ENCODE measurements at regions not wholly inside any gene's neighbourhood (a gene's known extent, or its start where the extent isn't known, plus 50 kb on each side); places are given as distances from the start of the nearest gene placed in this dataset.

DNA sequence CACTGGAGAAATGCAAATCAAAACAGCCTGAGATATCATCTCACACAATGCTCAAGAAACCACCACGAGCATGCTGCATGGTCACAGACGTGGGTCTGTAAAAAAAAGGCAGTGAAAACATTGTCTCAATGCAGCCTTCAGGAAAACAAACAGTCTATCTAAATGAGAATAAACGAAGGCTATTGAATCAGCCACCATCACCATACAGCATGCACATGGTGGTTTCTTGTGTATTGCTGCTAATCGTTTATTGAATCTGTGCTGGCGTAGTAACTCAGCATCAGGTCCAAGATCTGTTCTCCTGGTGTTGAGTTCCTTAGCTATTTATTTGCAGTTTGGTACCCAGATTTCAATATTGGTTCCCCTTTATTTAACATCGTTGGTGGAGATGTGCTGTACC lies 1115.0 kb downstream of the CDH18 start (continued):
- TF ChIP-seq, protein P1, sequence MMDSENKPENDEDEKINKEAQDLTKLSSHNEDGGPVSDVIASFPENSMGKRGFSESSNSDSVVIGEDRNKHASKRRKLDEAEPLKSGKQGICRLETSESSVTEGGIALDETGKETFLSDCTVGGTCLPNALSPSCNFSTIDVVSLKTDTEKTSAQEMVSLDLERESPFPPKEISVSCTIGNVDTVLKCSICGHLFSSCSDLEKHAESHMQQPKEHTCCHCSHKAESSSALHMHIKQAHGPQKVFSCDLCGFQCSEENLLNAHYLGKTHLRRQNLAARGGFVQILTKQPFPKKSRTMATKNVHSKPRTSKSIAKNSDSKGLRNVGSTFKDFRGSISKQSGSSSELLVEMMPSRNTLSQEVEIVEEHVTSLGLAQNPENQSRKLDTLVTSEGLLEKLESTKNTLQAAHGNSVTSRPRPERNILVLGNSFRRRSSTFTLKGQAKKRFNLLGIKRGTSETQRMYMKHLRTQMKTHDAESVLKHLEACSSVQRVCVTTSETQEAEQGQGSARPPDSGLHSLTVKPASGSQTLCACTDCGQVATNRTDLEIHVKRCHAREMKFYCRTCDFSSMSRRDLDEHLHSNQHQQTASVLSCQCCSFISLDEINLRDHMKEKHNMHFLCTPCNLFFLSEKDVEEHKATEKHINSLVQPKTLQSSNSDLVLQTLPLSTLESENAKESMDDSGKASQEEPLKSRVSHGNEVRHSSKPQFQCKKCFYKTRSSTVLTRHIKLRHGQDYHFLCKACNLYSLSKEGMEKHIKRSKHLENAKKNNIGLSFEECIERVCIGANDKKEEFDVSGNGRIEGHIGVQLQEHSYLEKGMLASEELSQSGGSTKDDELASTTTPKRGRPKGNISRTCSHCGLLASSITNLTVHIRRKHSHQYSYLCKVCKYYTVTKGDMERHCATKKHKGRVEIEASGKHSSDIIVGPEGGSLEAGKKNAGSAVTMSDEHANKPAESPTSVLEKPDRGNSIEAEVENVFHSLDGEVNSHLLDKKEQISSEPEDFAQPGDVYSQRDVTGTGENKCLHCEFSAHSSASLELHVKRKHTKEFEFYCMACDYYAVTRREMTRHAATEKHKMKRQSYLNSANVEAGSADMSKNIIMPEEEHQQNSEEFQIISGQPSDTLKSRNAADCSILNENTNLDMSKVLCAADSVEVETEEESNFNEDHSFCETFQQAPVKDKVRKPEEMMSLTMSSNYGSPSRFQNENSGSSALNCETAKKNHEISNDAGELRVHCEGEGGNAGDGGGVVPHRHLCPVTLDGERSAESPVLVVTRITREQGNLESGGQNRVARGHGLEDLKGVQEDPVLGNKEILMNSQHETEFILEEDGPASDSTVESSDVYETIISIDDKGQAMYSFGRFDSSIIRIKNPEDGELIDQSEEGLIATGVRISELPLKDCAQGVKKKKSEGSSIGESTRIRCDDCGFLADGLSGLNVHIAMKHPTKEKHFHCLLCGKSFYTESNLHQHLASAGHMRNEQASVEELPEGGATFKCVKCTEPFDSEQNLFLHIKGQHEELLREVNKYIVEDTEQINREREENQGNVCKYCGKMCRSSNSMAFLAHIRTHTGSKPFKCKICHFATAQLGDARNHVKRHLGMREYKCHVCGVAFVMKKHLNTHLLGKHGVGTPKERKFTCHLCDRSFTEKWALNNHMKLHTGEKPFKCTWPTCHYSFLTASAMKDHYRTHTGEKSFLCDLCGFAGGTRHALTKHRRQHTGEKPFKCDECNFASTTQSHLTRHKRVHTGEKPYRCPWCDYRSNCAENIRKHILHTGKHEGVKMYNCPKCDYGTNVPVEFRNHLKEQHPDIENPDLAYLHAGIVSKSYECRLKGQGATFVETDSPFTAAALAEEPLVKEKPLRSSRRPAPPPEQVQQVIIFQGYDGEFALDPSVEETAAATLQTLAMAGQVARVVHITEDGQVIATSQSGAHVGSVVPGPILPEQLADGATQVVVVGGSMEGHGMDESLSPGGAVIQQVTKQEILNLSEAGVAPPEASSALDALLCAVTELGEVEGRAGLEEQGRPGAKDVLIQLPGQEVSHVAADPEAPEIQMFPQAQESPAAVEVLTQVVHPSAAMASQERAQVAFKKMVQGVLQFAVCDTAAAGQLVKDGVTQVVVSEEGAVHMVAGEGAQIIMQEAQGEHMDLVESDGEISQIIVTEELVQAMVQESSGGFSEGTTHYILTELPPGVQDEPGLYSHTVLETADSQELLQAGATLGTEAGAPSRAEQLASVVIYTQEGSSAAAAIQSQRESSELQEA (IDR thresholded peaks at IDR 0.05; ENCODE audit: low read depth): no peak

DNA sequence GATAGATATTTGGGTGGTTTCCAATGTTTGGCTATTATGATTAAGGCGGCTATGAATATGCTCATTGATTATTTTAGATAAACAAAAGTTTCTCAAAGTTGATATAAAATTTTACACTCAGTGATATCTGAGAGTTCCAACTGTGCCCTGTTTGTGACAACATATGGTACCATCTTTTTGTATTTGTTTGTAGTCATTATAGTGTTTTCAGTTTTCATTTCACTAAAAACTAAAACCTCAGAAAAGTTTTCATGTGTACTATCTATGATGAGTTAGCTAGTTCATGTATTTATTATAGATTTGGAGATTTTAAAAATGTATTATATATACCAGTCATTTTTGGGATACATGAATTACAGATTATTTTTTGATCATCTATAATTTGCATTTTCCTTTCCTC lies 1111.4 kb downstream of the CDH18 start:
- Histone ChIP-seq H3K27ac (ENCODE audit: extremely low read depth, low read depth, low read length) (no peak overlapping the region), H2AFZ (ENCODE audit: low read depth, low read length) (no peak overlapping the region), H3K4me1 (replicated peaks in 1 of 2; ENCODE audit: control insufficient read depth in 2 of 2, insufficient read depth in 2 of 2, low read length in 2 of 2) (no peaks in the 10 kb centered on the region), H3K4me2 (ENCODE audit: insufficient read depth, low read length) (no peak overlapping the region), H3K36me3 (ENCODE audit: control insufficient read depth, insufficient read depth, low read length) (no peaks in the 10 kb centered on the region), H3K9me1 (ENCODE audit: control insufficient read depth, insufficient read depth, low read length) (no peaks in the 10 kb centered on the region), H3K4me3 (no peak overlapping the region), H3K27me3 (ENCODE audit: control insufficient read depth in 2 of 2, insufficient read depth in 2 of 2, low read length in 2 of 2) (no peaks in the 10 kb centered on the region), H4K20me1 (replicated peaks; ENCODE audit: control insufficient read depth, insufficient read depth, low read length) (no peaks in the 10 kb centered on the region), H3K9me3 (replicated peaks; ENCODE audit: control insufficient read depth, insufficient read depth, low read depth, low read length) (0 out of 2 replicates have a peak, but pooled peaks cover 3% of the 10 kb centered on the region), H3K79me2 (ENCODE audit: control insufficient read depth, insufficient read depth, low read length) (no peaks in the 10 kb centered on the region), H3K9ac (ENCODE audit: insufficient read depth in 1 of 2, low read depth in 2 of 2, low read length in 2 of 2) (no peak overlapping the region)
- FAIRE-seq: no peak
- BruUV-seq (replicated peaks): no TSS peak
- TF ChIP-seq, protein P2, sequence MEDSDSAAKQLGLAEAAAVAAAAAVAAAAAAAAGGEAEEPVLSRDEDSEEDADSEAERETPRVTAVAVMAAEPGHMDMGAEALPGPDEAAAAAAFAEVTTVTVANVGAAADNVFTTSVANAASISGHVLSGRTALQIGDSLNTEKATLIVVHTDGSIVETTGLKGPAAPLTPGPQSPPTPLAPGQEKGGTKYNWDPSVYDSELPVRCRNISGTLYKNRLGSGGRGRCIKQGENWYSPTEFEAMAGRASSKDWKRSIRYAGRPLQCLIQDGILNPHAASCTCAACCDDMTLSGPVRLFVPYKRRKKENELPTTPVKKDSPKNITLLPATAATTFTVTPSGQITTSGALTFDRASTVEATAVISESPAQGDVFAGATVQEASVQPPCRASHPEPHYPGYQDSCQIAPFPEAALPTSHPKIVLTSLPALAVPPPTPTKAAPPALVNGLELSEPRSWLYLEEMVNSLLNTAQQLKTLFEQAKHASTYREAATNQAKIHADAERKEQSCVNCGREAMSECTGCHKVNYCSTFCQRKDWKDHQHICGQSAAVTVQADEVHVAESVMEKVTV (CRISPR knock-in tag; IDR thresholded peaks at IDR 0.05): no peak
- TF ChIP-seq NBN (IDR thresholded peaks at IDR 0.05; ENCODE audit: low read depth) (no peak), LCOR (CRISPR knock-in tag; IDR thresholded peaks at IDR 0.05) (no peak), CBFA2T3 (IDR thresholded peaks at IDR 0.05) (no peak), KDM5B (IDR thresholded peaks at IDR 0.05; ENCODE audit: insufficient replicate concordance, low read depth, low read length) (no peak), RFX1 (IDR thresholded peaks at IDR 0.05) (no peak), RBM25 (IDR thresholded peaks at IDR 0.05; ENCODE audit: low read depth, low read length, severe bottlenecking) (no peak), ZC3H8 (IDR thresholded peaks at IDR 0.05) (no peak), TARDBP (IDR thresholded peaks at IDR 0.05) (no peak), PCBP2 (IDR thresholded peaks at IDR 0.05; ENCODE audit: low read depth, low read length, poor library complexity, severe bottlenecking) (no peak), ZNF707 (CRISPR knock-in tag; conservative IDR thresholded peaks at IDR 0.05) (no peak)
- TF ChIP-seq, protein P3, sequence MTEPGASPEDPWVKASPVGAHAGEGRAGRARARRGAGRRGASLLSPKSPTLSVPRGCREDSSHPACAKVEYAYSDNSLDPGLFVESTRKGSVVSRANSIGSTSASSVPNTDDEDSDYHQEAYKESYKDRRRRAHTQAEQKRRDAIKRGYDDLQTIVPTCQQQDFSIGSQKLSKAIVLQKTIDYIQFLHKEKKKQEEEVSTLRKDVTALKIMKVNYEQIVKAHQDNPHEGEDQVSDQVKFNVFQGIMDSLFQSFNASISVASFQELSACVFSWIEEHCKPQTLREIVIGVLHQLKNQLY (CRISPR knock-in tag; conservative IDR thresholded peaks at IDR 0.05): no peak
- ATAC-seq: no peak
- CTCF ChIA-PET (ENCODE audit: low intra/inter-chr PET ratio): no interaction called here
- WGBS (ENCODE audit: insufficient coverage, low coverage, missing lambda C conversion rate): 20% methylated on average over 1 of the region's 1 CpG
- DNase-seq (ENCODE audit: extremely low read depth in 1 of 4, low spot score in 3 of 4): no peak
- POLR2A ChIA-PET: no interaction called here
- in situ Hi-C loops (cut with MboI) (no loop called here), intact Hi-C loops (cut with micrococcal nuclease) (no loop called here)
